ENCODE measurements at regions not wholly inside any gene's neighbourhood (a gene's known extent, or its start where the extent isn't known, plus 50 kb on each side); places are given as distances from the start of the nearest gene placed in this dataset.

DNA sequence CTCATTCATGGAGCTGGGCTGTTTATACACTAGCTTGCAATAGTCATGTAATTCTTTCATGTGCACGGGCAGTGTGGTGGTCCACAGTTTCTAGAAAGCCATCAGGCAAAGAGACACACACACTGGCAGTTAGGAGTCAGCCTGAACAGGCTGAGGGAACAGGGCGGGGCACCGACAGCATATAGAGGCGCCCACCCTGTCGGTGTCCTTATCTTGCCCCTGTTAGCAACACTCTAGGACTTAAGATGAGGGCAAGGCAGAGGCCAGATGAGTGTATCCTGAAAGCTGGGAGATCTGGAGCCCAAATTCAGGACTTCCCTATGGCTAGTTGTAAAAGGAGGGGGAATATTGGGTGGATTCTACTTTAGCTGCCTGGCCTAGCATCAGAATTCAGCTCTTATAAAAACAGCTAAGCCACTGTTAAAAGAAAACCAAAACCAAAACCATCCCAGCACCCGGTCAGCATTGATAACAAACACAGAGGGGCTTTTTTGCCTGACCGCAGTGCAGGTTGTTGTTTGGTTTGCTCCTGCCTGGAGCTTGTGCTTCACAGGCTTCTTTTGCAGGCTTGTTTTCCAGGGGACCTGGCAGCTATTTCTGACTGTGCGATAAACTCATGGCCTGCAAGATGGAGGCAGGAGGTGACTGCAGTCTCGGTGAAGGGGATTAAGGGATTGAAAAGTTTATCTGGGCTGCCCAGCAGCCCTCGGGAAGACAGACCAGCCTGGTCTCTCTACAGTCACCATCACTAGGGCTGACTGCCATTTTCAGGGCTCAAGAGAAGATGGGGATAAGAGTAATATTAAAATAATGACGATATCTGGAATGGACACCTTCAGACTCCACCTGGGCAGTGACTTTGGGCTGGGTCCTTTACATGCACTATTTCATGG is 638.9 kb downstream of the MID1IP1 start:
- DNase-seq (ENCODE audit: low spot score) (no peak), ATAC-seq (ENCODE audit: insufficient number of reproducible peaks, low FRiP score, low read depth) (no peak)
- Histone ChIP-seq H3K27me3 (replicated peaks; ENCODE audit: insufficient read depth) (no peaks in the 10 kb centered on the region), H3K9me3 (no peaks in the 10 kb centered on the region), H3K4me3 (no peak overlapping the region), H3K36me3 (no peaks in the 10 kb centered on the region), H3K27ac (no peak overlapping the region), H3K4me1 (ENCODE audit: control insufficient read depth in 1 of 2, low read depth in 2 of 2) (no peaks in the 10 kb centered on the region)
- TF ChIP-seq, protein P1, sequence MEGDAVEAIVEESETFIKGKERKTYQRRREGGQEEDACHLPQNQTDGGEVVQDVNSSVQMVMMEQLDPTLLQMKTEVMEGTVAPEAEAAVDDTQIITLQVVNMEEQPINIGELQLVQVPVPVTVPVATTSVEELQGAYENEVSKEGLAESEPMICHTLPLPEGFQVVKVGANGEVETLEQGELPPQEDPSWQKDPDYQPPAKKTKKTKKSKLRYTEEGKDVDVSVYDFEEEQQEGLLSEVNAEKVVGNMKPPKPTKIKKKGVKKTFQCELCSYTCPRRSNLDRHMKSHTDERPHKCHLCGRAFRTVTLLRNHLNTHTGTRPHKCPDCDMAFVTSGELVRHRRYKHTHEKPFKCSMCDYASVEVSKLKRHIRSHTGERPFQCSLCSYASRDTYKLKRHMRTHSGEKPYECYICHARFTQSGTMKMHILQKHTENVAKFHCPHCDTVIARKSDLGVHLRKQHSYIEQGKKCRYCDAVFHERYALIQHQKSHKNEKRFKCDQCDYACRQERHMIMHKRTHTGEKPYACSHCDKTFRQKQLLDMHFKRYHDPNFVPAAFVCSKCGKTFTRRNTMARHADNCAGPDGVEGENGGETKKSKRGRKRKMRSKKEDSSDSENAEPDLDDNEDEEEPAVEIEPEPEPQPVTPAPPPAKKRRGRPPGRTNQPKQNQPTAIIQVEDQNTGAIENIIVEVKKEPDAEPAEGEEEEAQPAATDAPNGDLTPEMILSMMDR (IDR thresholded peaks at IDR 0.05) = no peak

DNA sequence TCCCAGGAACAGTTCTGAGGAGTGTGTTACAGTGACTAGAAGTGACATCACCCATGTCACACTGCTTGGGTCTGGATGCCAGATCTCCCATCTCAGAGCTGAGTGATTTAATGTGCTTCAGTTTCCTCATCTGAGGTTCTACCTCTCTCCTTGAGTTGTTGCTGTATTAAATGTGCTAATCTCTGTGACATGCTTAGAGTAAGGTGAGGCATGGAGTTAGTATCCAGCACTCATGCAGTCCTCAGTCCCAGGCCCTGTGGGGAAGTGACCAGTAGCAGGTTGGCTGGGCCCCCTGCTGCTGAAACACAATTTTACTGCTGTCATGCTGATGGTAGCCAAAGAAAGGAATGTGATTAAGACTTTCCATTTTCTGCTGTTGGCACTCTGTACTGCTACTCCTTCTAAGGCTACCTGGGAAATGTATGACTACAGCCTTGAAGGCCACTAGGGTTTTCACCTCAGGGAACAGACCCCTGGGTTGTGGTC is 639.6 kb downstream of the MID1IP1 start:
- TF ChIP-seq, protein P1 (IDR thresholded peaks at IDR 0.05) = no peak
- Histone ChIP-seq H3K4me3 (no peak overlapping the region), H3K9me3 (no peaks in the 10 kb centered on the region), H3K36me3 (no peaks in the 10 kb centered on the region), H3K27me3 (replicated peaks; ENCODE audit: insufficient read depth) (no peaks in the 10 kb centered on the region), H3K27ac (no peak overlapping the region), H3K4me1 (ENCODE audit: control insufficient read depth in 1 of 2, low read depth in 2 of 2) (no peaks in the 10 kb centered on the region)
- ATAC-seq (ENCODE audit: insufficient number of reproducible peaks, low FRiP score, low read depth) (no peak), DNase-seq (ENCODE audit: low spot score) (no peak)

DNA sequence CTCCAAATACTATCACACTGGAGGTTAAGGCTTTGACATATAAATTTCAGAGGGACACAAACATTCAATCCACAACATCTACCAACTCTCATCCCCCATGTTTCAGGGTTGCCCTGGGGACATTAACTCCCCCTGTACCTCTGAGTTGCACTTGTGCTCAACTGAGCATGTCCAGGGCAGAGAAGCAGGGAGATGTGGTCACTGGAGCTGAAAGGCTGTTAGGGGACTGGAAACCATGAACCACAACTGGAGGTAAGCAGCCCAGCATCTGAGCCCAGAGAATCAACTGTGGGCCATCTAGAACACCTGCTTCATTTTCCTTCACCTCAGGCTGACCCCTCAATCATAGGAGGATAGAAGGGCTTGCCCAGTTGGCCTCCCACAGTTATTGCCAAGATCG is 641.1 kb downstream of the MID1IP1 start:
- Histone ChIP-seq H3K4me3 (no peak overlapping the region), H3K4me1 (ENCODE audit: control insufficient read depth in 1 of 2, low read depth in 2 of 2) (no peaks in the 10 kb centered on the region), H3K9me3 (no peaks in the 10 kb centered on the region), H3K36me3 (no peaks in the 10 kb centered on the region), H3K27me3 (replicated peaks; ENCODE audit: insufficient read depth) (no peaks in the 10 kb centered on the region), H3K27ac (no peak overlapping the region)
- no peak for ATAC-seq (ENCODE audit: insufficient number of reproducible peaks, low FRiP score, low read depth)
- DNase-seq (ENCODE audit: low spot score) = no peak
- TF ChIP-seq, protein P1 (IDR thresholded peaks at IDR 0.05) = no peak

DNA sequence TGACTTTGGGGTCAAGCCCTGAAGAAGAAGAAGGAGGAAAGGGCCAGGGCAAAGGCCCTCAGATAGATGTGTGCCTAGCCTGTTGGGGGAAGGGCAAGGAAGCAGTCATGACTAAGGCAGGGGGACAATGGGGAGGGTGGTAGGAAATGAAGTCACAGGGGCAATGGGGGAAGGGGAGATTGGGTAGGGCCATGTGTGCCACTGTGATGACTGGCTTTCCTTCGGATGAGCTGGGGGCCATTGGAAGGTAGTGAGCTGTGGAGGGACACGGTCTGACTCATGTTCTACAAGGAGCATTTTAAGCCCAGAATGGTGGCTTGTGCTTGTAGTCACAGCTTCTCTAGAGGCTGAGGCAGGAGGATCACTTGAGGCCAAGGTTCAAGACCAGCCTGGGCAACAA is 642.0 kb downstream of the MID1IP1 start:
- TF ChIP-seq, protein P1 (IDR thresholded peaks at IDR 0.05) = no peak
- H3K4me3 ChIP-seq = no peak overlapping the region
- no peaks in the 10 kb centered on the region for H3K27me3 ChIP-seq (replicated peaks; ENCODE audit: insufficient read depth)
- ATAC-seq (ENCODE audit: insufficient number of reproducible peaks, low FRiP score, low read depth) (no peak), DNase-seq (ENCODE audit: low spot score) (no peak)
- H3K36me3 ChIP-seq = no peaks in the 10 kb centered on the region
- no peak overlapping the region for H3K27ac ChIP-seq
- H3K9me3 ChIP-seq = no peaks in the 10 kb centered on the region
- H3K4me1 ChIP-seq (ENCODE audit: control insufficient read depth in 1 of 2, low read depth in 2 of 2) = no peaks in the 10 kb centered on the region

DNA sequence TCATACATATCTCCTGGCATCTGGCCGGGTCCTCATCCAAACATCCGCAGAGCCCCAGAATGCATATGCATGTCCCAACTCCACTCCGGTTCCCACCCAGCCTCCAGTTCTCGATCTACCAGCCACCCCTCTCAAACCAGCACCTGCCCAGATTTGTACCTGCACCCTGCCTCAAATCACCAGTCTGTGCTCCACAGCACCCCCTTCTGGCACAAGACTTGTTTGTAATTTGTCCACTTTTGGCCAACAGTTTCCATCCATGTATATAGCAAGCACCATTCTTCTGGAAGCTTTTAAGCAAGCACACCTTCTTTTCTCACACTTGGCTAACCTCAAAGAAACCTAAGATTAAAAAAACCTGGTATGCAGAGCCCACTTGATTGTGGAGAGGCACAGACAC is 644.1 kb downstream of the MID1IP1 start:
- TF ChIP-seq, protein P1 (IDR thresholded peaks at IDR 0.05) = no peak
- Histone ChIP-seq H3K4me1 (ENCODE audit: control insufficient read depth in 1 of 2, low read depth in 2 of 2) (no peaks in the 10 kb centered on the region), H3K9me3 (no peaks in the 10 kb centered on the region), H3K27ac (no peak overlapping the region), H3K4me3 (no peak overlapping the region), H3K36me3 (no peaks in the 10 kb centered on the region), H3K27me3 (replicated peaks; ENCODE audit: insufficient read depth) (no peaks in the 10 kb centered on the region)
- DNase-seq (ENCODE audit: low spot score) (no peak), ATAC-seq (ENCODE audit: insufficient number of reproducible peaks, low FRiP score, low read depth) (no peak)
